Liver (tissue), 2 donors: ENCODE measurements at regions not wholly inside any gene's neighbourhood (a gene's known extent, or its start where the extent isn't known, plus 50 kb on each side); places are given as distances from the start of the nearest gene placed in this dataset.

Experiments used
- RAD21 ChIP-seq, 2 donors: IDR thresholded peaks; 2 replicates each; pipeline ENCODE4 v1.6.1; 2016; ENCODE audit warnings: antibody characterized with exemption in 2 of 2, mild to moderate bottlenecking in 2 of 2
- TAF1 ChIP-seq: conservative IDR thresholded peaks from 2 replicates; pipeline ENCODE4 v1.6.1; 2016; ENCODE audit warnings: antibody characterized with exemption, mild to moderate bottlenecking
- YY1 ChIP-seq: IDR thresholded peaks from 2 replicates; pipeline ENCODE4 v1.6.1; 2016; ENCODE audit warnings: antibody characterized with exemption, mild to moderate bottlenecking
- TF ChIP-seq, protein P1 (sequence below): IDR thresholded peaks from 2 replicates; pipeline ENCODE4 v1.6.1; 2016; ENCODE audit warnings: antibody characterized with exemption
- donor health status: healthy.

DNA sequence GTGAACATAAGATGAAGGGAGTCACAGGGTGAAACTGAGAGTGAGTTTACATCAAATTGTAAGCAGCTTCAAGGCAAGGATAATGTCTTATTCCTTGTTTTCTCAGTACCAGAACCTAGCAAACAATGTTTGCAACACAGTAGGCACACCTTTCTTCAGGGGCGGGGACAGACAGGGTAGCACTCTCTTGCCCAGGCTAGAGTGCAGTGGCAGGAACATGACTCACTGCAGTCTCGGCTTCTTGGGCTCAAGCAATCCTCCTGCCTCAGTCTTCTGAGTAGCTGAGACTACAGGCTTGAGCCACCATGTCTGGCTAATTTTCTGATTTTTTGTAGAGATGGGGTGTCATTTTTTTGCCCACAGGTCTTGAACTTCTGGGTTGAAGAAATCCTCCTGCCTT lies 299.8 kb downstream of the CD83 start:
- no peak for TF ChIP-seq RAD21 (IDR thresholded peaks at IDR 0.05)
- no peak for TF ChIP-seq YY1
- no peak for TF ChIP-seq TAF1
- TF ChIP-seq, protein P1, sequence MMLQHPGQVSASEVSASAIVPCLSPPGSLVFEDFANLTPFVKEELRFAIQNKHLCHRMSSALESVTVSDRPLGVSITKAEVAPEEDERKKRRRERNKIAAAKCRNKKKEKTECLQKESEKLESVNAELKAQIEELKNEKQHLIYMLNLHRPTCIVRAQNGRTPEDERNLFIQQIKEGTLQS = no peak
